HG03469 (cell line): ENCODE measurements at regions not wholly inside any gene's neighbourhood (a gene's known extent, or its start where the extent isn't known, plus 50 kb on each side); places are given as distances from the start of the nearest gene placed in this dataset.

ENCODE experiments used
- ATAC-seq: cut with Tn5 transposase; IDR thresholded peaks from one replicate; pipeline ENCODE4 v1.9.1; 2021; ENCODE audit warnings: mild to moderate bottlenecking, moderate library complexity, moderate number of reproducible peaks; ENCODE audit not compliant: unreplicated experiment

DNA sequence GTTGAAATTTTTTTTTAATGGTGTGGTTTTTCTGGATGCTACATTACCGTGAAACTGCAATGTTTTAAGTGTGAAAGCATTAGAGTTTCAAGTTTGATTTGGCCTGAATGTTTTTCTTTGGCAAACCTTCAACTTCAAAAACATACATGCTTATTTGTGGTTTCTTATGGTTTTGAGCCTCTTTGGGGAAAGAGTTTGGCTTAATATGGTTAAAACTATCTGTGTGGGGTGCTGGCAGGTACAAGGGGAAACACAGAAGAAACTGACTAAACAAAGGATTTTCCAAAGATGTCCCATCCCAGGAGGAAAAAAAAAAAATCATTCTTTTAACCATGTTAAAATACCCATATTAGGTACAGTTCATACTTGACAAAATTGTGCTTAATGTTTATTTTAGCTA is 121.1 kb downstream of the HGF start:
- ATAC-seq: no peak

DNA sequence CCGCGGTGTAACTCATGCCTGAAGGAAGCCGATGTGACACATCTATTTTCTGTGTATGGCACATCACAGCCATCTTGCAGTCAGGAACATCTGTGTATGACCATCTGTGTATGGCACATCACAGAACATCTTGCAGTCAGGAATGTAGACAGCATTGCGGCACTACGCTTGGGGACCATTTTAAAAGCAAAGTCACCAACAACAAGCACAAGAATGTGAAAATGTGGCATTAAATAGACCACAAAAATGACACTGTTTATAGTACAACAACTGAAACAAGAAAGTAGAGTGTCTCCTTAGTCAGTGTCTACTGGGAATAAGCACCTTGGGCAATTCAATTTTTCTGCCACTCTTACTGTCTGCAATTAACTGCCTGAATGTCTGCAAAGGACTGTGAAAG is 124.4 kb downstream of the HGF start:
- no peak for ATAC-seq

DNA sequence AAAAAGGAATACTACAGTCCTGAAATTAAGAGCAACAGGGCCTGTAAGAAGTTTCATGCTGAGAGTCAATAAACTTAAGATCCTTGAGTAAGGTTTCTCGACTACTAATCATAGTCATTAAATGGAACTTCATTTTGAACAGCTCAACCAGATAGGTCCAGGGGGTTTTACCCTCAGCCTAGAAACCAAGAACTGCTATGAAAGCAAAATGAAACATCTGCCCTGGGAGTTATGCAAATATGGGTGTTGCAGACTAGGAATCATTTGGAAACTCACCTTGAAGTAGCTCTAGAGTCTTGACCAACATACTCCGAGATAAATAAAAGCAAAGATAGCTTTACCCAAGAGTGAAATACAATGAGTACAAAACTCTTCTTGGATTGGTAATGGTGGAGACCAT is 128.0 kb downstream of the HGF start:
- ATAC-seq: no peak

DNA sequence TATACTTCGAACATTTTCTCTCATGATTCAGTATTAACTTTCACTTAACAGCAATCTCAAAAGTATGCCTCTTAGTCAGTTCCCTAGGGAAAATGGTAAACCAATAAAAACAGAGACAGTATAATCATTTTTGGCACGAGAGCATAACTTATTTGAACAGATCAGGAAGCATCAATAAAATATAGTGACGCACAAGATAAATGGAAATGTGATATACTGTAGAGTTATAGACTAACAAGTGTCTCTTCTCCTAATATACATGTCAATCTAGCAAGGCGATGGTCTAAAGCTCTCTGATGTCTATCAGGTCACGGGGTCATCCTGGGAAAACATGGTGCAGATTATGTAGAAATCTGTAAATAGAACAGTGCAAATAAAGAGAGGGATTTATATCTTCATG is 131.6 kb downstream of the HGF start:
- no peak for ATAC-seq

DNA sequence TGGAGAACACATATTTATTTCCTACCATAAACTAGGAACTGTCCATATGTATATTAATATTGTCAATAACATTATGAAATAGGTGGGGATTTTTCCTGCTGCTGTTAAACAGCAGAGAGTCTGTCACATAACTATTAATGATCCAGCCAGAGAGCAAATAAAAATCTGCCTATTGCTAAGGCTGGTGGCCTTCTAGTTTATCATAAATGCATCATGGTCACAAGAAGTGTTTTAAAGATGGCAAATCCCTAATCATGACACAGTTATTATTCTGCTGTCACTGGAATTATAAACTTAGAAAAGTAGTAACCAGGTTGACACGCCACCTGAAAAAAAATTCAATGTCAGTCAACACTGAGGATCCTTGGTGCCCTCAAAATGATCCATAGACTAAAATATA is 132.3 kb downstream of the HGF start:
- no peak for ATAC-seq

DNA sequence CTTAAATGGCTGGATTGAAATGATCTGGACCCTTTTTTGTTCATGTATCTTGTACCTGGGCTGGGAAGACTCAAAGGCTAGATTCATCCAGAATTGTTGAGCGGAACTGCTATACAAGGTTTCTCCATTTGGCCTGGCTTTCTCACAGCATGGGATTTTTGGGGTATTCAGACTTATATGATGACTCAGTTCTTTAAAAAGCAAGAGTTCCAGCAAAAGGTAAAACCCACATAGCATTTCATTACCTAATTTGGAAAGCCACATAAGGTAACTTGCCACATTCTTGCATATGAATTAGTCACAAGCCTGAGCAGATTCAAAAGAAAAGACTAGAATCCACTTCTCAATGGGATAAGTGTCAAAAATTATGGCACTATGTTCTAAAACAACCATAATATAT is 137.4 kb downstream of the HGF start:
- no peak for ATAC-seq

DNA sequence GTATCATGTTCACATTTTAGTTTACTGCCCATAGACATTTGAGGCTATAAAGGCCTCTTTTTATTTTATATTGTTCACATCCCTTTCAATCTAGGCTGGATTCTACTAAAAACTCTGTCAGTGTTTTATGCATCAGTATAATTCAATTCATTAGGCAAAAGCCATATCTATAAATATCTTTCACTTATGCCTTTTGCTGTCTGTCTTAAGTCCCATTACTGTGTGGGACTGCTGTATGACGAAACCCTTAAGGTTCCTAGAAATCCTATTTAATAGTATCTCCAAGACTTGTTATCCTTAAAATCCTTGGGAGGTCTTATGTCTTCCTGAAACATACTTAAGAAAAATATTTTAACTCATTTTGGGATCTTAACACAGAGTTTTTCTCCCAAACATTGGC is 139.2 kb downstream of the HGF start:
- ATAC-seq: no peak

DNA sequence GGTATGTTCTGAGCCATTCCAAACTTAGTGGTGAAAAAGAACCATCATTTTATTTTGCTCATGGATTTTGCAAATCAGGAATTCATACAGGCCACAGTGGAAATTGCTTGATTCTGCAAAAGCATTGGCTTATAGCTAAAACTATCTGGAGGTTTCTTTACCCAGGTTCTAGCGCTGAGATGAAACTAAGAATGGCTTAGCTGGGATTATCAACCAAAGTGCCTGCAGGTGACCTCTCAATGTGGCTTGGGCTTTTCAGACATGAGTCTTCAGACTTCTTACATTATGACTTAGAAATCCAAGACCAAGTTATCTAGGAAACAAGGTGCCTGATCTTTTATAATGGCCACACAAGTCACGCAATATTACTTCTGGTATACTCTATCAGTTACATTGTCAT is 140.1 kb downstream of the HGF start:
- ATAC-seq: no peak

DNA sequence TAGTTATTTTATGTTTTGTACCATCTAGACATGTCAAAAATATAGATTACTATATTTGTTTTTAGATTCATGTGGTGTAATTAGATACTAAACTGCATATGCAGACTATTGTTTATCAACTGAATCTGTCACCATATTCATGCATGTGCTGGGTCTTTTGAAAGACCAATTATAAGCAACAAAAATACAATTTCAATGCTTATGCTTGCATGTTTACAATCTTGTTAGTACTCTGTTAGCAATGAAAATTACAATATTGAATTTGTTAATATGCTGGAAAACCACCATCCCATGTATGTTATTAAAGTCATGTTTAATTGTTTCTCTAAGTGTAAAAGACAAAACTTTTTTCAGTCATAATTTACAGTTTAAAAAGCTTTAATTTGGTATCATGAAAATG is 140.9 kb downstream of the HGF start:
- ATAC-seq: no peak

DNA sequence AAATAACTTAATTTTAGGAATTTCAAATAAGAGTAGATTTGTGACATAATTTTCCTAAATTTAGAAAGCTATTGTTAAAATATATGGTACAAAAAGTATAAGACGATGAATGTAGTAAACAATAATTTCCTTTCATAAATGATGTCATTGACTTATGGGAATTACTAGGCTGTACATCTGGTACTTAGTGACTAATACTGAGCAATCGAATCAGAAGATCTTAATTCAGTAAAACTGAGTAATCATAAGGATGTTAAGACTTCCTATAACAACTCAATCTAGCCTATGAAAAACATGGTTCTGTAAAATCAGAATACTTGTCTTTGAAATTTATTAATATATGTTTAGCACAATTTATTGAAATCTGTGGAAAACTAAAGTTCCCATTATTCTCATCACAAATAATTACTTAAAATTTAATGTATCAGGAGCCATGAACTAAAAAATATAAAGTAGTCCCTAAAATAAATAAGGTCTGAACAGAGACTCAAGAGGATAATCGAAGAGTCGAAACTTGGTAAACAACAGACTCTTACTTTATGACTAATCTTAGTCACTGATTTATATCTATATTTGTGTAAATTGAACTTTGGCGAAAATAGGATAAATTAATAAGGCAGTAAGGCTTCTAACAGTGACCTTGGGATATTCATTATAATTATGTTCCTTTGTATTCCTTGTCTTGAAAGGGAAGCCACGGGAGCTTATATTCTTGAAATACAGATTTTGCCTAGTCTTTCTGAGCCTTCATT is 142.1 kb downstream of the HGF start:
- no peak for ATAC-seq

DNA sequence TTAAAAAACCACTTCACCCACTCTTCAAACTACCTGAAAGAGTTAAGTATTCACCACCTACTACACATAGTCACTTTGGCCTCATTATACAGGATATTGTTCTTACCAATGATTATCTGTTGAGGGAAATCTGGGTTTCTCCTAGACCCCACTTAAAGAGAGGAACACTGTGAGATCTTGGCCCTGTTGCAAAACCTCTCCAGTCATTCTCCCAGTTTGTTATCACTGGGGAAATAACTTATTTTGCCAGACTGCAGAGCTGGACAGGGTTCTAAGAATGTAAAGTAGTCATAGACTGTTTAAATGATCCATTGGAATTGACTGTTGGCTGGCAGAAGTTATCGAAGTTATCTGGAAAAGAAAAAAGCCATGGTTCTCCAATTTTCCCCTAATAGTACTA is 143.8 kb downstream of the HGF start:
- ATAC-seq: no peak

DNA sequence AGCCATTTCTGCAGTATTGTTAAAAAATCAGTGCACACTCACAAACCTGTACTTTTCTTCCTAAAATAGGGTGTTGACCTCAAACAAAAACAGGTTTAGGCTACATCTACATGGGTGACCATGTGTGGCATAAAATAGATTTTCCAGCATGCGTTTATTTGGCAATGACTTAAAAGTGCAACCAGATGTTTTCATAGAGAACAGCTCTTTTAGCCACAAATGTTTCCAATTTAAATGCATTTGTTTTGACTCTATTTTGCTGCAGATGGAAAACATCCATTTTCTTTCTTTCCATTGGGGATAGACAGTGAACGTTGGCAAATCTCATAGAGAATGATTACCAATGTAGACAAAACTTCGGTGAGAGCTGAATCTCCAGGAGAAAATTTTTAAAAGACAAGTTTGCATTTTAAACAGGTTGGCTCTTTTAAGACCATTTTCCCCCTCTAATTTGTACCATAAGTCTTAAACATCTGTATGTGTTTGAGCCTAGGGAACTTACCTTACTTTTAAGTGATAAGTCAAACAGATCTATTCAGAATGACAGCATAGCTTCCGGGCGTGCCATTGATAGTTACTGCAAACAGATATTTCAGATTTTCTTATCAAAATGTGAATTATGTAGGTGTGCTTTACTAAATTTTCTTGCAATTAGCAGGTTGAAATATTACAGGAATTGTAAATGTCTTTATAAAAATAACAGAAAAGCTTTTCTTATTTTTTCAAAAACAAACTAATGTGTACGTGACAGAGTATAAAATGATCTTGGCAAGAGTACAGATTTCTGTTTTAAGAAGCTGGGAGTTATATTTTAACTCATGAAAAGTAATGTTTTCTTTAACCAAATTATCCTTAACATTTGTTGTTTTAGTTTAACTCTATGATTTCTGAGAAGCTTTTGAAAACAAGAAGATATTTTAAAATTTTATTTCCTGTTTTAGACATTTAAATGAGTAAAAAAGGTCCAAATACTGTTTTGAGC is 144.9 kb downstream of the HGF start:
- ATAC-seq: no peak

DNA sequence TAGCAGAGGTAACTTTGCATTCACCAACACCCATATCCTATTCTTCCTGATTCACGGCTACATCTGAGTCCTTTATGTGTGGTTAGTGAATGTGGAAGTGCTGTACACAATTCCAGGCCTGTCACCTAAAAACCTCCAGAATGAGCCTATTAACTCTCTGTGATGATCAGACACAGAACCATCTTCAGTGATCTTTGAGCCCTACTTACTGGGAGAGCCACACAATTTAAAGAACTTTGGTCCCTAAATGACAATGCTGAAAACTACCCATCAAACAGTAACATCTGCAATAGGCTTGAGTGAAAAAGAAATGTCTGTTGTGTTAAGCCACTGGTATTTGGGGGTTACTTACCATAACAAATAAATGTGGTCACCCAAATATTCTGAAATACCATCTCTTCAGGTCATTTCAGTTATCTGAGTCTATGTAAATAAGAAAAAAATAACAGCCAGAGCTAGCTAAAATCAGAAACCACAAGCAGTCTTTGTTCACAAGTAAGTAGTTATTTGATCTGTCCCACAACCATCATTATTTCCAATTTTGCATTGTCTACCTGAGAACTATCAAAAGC is 145.7 kb downstream of the HGF start:
- ATAC-seq: no peak

DNA sequence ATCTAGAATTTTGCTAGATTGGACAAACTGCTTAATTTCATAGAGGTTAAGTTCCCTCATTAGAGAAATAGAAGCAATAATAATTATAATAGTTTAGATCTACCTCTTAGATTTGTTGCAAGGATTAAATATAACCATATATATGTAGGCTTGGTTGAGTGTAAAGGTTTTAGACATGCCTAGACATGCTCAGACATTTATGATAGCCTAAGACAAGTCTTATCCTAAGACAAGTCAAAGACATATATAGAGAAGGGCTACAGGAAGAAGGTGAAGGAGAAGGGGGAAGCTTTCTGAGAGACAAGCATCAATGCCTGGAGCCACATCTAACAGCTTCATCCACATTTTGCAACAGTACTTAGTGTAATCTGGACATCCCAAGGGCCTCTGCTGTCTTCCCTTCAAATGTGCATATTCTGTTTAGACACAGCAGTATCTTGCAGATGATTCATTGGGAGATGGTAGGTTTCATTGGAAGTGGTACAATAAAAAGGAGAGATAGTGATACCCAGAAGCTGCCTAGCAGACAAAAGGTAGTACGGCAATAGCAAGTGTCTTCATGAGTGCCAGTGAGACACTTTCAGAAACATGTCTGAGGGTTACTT is 146.5 kb downstream of the HGF start:
- no peak for ATAC-seq

DNA sequence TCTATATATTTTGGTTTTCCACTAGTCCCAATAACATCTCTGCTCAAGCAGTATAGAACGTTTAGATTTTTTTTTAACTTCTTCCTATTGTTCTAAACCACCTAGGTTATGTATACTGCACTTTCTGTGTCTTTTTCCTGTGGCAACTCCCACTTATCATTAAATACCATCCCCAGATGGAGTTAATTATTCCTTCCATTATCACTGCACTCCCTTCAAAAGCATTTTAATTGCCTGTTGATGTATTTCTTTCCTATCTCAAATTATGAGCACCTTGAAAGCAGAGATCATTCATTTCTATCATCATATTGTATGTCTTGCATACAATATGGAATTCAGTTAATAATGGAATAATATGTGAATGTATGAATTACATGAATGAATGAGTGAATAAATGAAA is 148.0 kb downstream of the HGF start:
- ATAC-seq: no peak

DNA sequence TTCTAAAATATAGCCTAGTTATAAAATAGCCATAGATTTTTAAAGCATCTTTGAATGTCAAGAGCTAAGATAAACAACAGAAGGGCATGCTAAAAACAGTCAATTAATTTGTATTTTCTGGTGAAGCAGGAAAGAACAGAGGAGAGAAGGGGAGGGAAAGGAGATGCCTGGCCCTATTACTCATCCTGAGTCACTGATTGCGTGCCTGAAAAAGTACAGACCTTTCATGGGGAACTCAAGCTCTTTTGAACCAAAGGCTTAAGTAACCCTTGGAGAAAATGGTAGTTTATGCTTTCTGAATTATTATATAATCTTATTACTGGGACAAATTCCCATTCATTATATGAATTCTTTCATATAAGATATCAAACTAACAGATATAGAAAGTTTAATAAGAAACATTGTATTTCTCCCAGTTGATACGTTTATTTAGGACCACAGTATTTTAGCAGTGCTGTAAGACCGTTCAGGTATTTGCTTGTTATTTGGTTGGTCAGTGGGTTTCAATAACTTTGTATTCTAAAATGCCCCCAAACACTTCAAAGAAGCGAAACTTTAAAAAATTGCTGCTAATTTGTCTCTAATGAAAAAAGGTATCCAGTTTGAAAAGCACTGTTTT is 151.3 kb downstream of the HGF start:
- no peak for ATAC-seq

DNA sequence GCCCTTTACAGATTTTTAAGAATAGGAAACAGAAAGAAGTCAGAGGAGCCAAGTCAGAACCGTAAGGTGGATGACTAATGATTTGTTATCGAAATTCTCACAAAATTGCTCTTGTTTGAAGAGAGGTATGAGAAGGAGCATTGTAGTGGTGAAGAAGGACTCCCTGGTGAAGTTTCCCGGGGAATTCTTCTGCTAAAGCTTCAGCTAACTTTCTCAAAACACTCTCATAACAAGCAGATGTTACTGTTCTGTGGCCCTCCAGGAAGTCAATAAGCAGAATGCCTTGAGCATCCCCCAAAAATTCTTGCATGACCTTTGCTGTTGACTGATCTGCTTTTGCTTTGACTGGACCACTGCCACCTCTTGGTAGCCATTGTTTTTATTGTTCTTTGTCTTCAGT is 152.9 kb downstream of the HGF start:
- ATAC-seq: no peak

DNA sequence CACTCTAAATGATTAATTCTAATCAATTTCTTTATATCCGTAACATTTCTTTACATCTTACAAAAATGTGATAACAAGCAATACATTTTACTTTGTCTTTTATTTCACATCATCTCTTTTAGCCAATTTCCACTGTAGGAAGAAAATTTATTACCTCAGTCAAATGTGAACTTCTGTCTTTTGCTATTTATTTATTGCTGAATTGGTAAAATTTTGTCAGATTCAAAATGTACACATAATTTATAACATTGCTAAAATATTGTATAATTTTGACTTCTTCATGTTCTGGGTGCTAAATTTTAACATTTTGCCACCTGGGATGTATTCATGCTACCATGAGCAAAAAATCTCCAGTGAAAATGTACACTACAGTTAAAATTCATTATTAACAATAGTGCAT is 158.0 kb downstream of the HGF start:
- ATAC-seq: no peak

DNA sequence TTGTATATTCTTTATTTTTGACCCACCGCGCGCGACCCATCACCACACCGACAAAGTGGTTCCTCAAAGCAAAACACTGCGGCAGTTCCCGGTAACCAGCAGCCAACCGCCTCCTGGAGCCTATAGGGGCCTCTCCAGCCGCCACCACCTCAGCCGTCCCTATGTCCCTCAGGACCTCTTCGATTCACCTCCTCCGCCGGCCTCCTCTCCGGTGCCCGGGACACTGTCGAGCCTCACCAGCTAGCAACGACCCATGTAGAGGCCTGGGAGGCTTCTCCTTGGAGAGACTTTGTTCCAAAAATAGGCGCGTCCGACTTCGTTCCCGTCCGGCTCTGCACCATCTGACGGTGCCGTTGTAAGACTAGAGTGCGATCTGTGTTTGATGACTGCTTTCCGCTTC is 158.8 kb downstream of the HGF start:
- no peak for ATAC-seq

DNA sequence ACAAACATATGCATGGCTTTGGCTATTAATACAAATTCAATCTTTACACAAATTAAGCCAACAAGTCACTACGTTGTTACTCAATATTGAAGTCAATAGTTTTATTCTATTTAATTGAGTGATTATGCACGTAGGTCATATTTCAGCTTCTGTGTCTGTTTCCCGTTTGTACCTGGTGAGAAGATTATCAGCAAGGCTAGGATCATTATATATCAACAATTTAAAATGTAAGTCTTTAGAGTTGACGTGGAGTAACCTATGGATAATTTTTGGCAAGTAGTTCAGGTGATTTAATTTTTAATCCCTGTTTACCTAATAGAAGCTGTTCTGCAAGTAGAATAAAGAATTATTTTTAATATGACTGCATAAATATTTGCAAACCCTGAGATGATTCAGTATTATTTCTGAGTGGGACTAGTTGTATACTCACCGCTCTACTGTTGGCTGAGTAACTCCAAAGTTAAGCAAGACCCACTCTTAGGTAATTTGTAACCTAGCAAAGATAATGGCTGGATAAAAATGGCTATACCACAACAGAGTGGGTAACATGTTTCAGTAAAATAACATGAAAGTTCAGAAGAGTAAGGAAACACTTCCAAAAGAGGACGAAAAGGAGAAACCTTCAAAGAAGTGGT is 161.0 kb downstream of the HGF start:
- no peak for ATAC-seq

DNA sequence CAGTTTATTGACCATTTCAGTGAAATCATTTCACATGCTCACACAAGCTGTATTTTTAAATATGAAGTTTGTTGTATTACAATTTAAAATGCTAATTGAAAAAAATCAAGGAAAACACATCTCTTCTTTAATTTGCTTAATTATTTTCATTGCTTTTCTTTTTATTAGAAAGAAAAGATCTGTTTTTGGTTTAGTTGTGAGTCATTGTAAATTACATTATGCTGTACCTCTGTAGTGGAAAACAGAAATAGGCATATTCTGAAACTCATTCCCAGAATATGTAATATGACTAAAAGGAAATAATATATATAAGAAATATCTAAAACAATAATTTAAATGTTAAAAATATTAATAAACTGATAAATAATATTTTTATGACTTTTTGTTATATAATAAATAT is 161.9 kb downstream of the HGF start:
- ATAC-seq: no peak
